ENCODE measurements at regions not wholly inside any gene's neighbourhood (a gene's known extent, or its start where the extent isn't known, plus 50 kb on each side); places are given as distances from the start of the nearest gene placed in this dataset.

DNA sequence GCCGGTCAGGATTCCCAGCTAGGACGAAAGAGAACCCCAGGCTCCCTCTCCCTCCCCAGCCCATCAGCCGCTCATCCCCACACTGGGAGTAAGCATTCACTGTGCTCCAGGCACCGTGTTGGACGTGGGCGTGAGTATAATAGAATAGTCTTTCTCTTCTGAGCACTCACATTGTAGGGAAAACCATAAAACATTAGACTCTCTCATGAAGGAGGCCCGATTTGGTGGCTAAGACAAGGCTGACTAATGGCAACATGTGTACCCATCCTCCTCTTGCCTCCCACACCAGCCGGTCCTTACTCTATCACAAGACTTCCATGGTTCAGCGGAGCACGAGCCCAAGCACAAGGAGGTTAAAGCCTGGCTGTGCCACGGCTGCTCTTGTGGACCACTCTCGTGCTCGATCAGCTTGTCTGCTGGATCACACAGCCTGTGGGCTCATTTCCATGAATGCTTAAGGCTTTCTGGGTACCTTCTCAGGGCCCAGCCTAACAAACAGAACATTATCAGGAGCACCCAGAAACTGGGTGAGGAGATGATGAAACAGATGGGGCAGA, 540.9 kb upstream of the RAB6C start:
- ChIA-PET CTCF (no interaction called here), POLR2A (no interaction called here)
- H3K4me1 ChIP-seq (ENCODE audit: control insufficient read depth, extremely low read depth, insufficient read depth, low read length) = no peaks in the 10 kb centered on the region
- no peaks in the 10 kb centered on the region for H4K20me1 ChIP-seq (replicated peaks; ENCODE audit: control insufficient read depth, extremely low read depth, insufficient read depth, low read length)
- H3K4me2 ChIP-seq (ENCODE audit: insufficient read depth, low read length) = no peak overlapping the region
- H3K27ac ChIP-seq (ENCODE audit: insufficient read depth, low read depth, low read length) = no peak overlapping the region
- H3K36me3 ChIP-seq (ENCODE audit: control insufficient read depth in 2 of 2, extremely low read depth in 1 of 2, insufficient read depth in 2 of 2, low read length in 2 of 2) = no peaks in the 10 kb centered on the region
- no peak overlapping the region for H2AFZ ChIP-seq (ENCODE audit: low read depth, low read length)
- no peak for TF ChIP-seq FOS (IDR thresholded peaks at IDR 0.05; ENCODE audit: borderline replicate concordance, insufficient read depth, low read length)
- no peak for TF ChIP-seq EZH2 (IDR thresholded peaks at IDR 0.05; ENCODE audit: borderline replicate concordance, low read depth, low read length, severe bottlenecking)
- TF ChIP-seq JUN (IDR thresholded peaks at IDR 0.05; ENCODE audit: borderline replicate concordance, insufficient read depth, insufficient read length, low read depth) = no peak
- TF ChIP-seq, protein P1, sequence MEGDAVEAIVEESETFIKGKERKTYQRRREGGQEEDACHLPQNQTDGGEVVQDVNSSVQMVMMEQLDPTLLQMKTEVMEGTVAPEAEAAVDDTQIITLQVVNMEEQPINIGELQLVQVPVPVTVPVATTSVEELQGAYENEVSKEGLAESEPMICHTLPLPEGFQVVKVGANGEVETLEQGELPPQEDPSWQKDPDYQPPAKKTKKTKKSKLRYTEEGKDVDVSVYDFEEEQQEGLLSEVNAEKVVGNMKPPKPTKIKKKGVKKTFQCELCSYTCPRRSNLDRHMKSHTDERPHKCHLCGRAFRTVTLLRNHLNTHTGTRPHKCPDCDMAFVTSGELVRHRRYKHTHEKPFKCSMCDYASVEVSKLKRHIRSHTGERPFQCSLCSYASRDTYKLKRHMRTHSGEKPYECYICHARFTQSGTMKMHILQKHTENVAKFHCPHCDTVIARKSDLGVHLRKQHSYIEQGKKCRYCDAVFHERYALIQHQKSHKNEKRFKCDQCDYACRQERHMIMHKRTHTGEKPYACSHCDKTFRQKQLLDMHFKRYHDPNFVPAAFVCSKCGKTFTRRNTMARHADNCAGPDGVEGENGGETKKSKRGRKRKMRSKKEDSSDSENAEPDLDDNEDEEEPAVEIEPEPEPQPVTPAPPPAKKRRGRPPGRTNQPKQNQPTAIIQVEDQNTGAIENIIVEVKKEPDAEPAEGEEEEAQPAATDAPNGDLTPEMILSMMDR (IDR thresholded peaks at IDR 0.05; ENCODE audit: extremely low read depth in 1 of 2, insufficient read depth in 1 of 2, low read depth in 1 of 2, low read length in 2 of 2) = no peak
- no peak for TF ChIP-seq MYC (IDR thresholded peaks at IDR 0.05; ENCODE audit: low read depth, low read length)
- TF ChIP-seq GATA2 (IDR thresholded peaks at IDR 0.05; ENCODE audit: insufficient read depth, insufficient read length, low read depth, low read length) = no peak
- TF ChIP-seq POLR2AphosphoS5 (IDR thresholded peaks at IDR 0.05; ENCODE audit: insufficient read depth, low read depth, low read length) = no peak
- no peak for TF ChIP-seq POLR2A (IDR thresholded peaks at IDR 0.05; ENCODE audit: low read depth, low read length)
- TF ChIP-seq, protein P2, sequence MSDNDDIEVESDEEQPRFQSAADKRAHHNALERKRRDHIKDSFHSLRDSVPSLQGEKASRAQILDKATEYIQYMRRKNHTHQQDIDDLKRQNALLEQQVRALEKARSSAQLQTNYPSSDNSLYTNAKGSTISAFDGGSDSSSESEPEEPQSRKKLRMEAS (IDR thresholded peaks at IDR 0.05; ENCODE audit: insufficient read depth, insufficient read length) = no peak
- H3K79me2 ChIP-seq (ENCODE audit: control insufficient read depth, insufficient read depth, low read length) = no peaks in the 10 kb centered on the region
- intact Hi-C loops (cut with micrococcal nuclease) = no loop called here
- no peak for FAIRE-seq
- H3K4me3 ChIP-seq (replicated peaks in 1 of 3; ENCODE audit: insufficient read depth in 1 of 3, low read depth in 1 of 3, low read length in 3 of 3) = no peak overlapping the region
- BruUV-seq (replicated peaks) = no TSS peak
- dilution Hi-C loops (cut with MboI; ENCODE audit: extremely low pct_ligation_motif_present, low sequenced_read_pairs) = no loop called here
- no peaks in the 10 kb centered on the region for H3K9me1 ChIP-seq (replicated peaks; ENCODE audit: control insufficient read depth, extremely low read depth, insufficient read depth, low read length)
- no peak for DNase-seq (ENCODE audit: low read depth, low spot score)
- H3K9ac ChIP-seq (replicated peaks; ENCODE audit: extremely low read depth, insufficient read depth, low read length) = no peak overlapping the region
- peaks cover 2% of the 10 kb centered on the region for H3K9me3 ChIP-seq (replicated peaks; ENCODE audit: control insufficient read depth, insufficient read depth, low read length)
- H3K27me3 ChIP-seq (ENCODE audit: control insufficient read depth in 2 of 2, insufficient read depth in 2 of 2, low read length in 2 of 2) = no peaks in the 10 kb centered on the region
